SU-DHL-6 (cell line): ENCODE measurements at regions not wholly inside any gene's neighbourhood (a gene's known extent, or its start where the extent isn't known, plus 50 kb on each side); places are given as distances from the start of the nearest gene placed in this dataset.

Experiments used
- H2AFZ ChIP-seq: fragments of 200-600 bp; sonication (generic); 2 replicates; pipeline ENCODE4 v1.6.1; 2014; ENCODE audit warnings: low read depth, mild to moderate bottlenecking, moderate library complexity, mixed read lengths, antibody characterized with exemption, low read length; ENCODE audit not compliant: severe bottlenecking
- H3F3A ChIP-seq: fragments of 200-600 bp; shearing (Covaris generic); 2 replicates; pipeline ENCODE4 v1.6.0; 2016; ENCODE audit warnings: antibody characterized with exemption, mild to moderate bottlenecking; ENCODE audit not compliant: insufficient read depth
- H3K27ac ChIP-seq: fragments of 200-600 bp; sonication (generic); 2 replicates; pipeline ENCODE4 v1.5.1; 2016; ENCODE audit warnings: low read depth, mild to moderate bottlenecking, low read length, moderate library complexity, mixed read lengths
- H3K27me3 ChIP-seq: fragments of 200-600 bp; sonication (generic), shearing (Covaris generic); 2 replicates; pipeline ENCODE4 v1.6.0; 2014; ENCODE audit warnings: mild to moderate bottlenecking, low read length
- H3K36me3 ChIP-seq: fragments of 200-600 bp; sonication (generic); 2 replicates; pipeline ENCODE4 v1.6.1; 2014; ENCODE audit warnings: mild to moderate bottlenecking, low read length, mixed read lengths
- H3K4me2 ChIP-seq: fragments of 300-600, 200-600 bp; shearing (Covaris generic), sonication (generic); 2 replicates; pipeline ENCODE4 v1.6.0; 2014; ENCODE audit warnings: low read length, low read depth, mild to moderate bottlenecking; ENCODE audit not compliant: poor library complexity, severe bottlenecking
- H3K4me3 ChIP-seq: fragments of 200-600 bp; sonication (generic); 2 replicates; pipeline ENCODE4 v1.5.1; 2014; ENCODE audit warnings: antibody characterized with exemption, low read length, mild to moderate bottlenecking, mixed read lengths; ENCODE audit not compliant: insufficient read depth, poor library complexity, severe bottlenecking
- H3K79me2 ChIP-seq: fragments of 200-600 bp; sonication (generic); 2 replicates; pipeline ENCODE4 v1.6.1; 2014; ENCODE audit warnings: mild to moderate bottlenecking, low read length, moderate library complexity; ENCODE audit not compliant: insufficient read depth
- H3K9ac ChIP-seq: fragments of 200-600 bp; sonication (generic); 2 replicates; pipeline ENCODE4 v1.7.0; 2014; ENCODE audit warnings: mild to moderate bottlenecking, low read length
- H3K9me2 ChIP-seq: fragments of 200-600 bp; sonication (generic); replicated peaks from 2 replicates; pipeline ENCODE4 v1.6.1; 2014; ENCODE audit warnings: low read length; ENCODE audit not compliant: insufficient read depth
- H3K9me3 ChIP-seq: fragments of 200-600 bp; sonication (generic); 2 replicates; pipeline ENCODE4 v1.6.1; 2014; ENCODE audit warnings: low read length, mixed read lengths; ENCODE audit not compliant: insufficient read depth
- H4K20me1 ChIP-seq: fragments of 200-600 bp; sonication (generic); 2 replicates; pipeline ENCODE4 v1.6.1; 2014; ENCODE audit warnings: low read depth, mild to moderate bottlenecking, antibody characterized with exemption, low read length, moderate library complexity, mixed read lengths
- EZH2phosphoT487 ChIP-seq: fragments of 200-600 bp; sonication (generic), shearing (Covaris generic); conservative IDR thresholded peaks from 2 replicates; pipeline ENCODE4 v1.6.1; 2018; ENCODE audit warnings: mild to moderate bottlenecking, antibody characterized with exemption, low read length, moderate library complexity, mixed read lengths
- TF ChIP-seq, protein P1 (sequence below): fragments of 200-600 bp; sonication (generic); IDR thresholded peaks from one replicate; pipeline ENCODE4 v1.5.1; 2017; ENCODE audit warnings: antibody characterized with exemption, mild to moderate bottlenecking, low read length, moderate library complexity; ENCODE audit not compliant: insufficient read depth, poor library complexity, severe bottlenecking

DNA sequence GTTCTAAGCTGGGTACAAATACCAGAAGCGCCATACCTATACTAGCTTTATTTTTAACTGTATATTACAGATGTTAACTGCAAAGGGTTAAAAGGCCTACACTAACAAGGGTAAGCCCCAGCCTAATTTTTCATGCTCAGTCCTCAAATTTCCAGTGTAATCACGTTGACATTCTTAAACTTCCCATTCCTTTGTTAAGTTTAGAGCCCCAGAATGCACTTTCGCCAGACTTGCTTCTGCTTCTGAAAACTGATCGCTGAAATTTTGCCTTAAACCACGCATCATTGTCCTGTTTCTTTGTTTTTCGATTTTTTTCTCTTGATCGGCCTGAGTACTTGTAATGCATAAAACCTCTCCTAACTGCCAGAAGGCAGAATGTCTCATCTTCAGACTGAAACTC is 2141.9 kb upstream of the AGA start:
- Histone ChIP-seq H2AFZ (no peak overlapping the region), H3K9ac (no peak overlapping the region), H3F3A (no peaks in the 10 kb centered on the region), H3K9me3 (no peaks in the 10 kb centered on the region), H3K4me2 (no peak overlapping the region), H3K79me2 (no peaks in the 10 kb centered on the region), H3K27ac (no peak overlapping the region), H3K36me3 (no peaks in the 10 kb centered on the region), H4K20me1 (no peaks in the 10 kb centered on the region), H3K9me2 (no peaks in the 10 kb centered on the region; the same call in 1 of the 2 replicates), H3K27me3 (no peaks in the 10 kb centered on the region), H3K4me3 (no peak overlapping the region)
- TF ChIP-seq, protein P1, sequence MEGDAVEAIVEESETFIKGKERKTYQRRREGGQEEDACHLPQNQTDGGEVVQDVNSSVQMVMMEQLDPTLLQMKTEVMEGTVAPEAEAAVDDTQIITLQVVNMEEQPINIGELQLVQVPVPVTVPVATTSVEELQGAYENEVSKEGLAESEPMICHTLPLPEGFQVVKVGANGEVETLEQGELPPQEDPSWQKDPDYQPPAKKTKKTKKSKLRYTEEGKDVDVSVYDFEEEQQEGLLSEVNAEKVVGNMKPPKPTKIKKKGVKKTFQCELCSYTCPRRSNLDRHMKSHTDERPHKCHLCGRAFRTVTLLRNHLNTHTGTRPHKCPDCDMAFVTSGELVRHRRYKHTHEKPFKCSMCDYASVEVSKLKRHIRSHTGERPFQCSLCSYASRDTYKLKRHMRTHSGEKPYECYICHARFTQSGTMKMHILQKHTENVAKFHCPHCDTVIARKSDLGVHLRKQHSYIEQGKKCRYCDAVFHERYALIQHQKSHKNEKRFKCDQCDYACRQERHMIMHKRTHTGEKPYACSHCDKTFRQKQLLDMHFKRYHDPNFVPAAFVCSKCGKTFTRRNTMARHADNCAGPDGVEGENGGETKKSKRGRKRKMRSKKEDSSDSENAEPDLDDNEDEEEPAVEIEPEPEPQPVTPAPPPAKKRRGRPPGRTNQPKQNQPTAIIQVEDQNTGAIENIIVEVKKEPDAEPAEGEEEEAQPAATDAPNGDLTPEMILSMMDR, result no peak
- no peak for TF ChIP-seq EZH2phosphoT487

- TF ChIP-seq, protein P1, result no peak
- no peak for TF ChIP-seq EZH2phosphoT487
- H3K27ac ChIP-seq, result no peak overlapping the region
- H3K9me3 ChIP-seq, result no peaks in the 10 kb centered on the region
- H4K20me1 ChIP-seq, result no peaks in the 10 kb centered on the region
- no peaks in the 10 kb centered on the region for H3K9me2 ChIP-seq
- H2AFZ ChIP-seq, result no peak overlapping the region
- no peaks in the 10 kb centered on the region for H3K79me2 ChIP-seq
- no peaks in the 10 kb centered on the region for H3K27me3 ChIP-seq
- no peaks in the 10 kb centered on the region for H3F3A ChIP-seq
- H3K36me3 ChIP-seq, result no peaks in the 10 kb centered on the region
- H3K4me3 ChIP-seq, result no peak overlapping the region
- no peak overlapping the region for H3K4me2 ChIP-seq
- H3K9ac ChIP-seq, result no peak overlapping the region
These were observed 2143.5 kb upstream of the AGA start for GRCh38 chr4:179585761-179586160.

DNA sequence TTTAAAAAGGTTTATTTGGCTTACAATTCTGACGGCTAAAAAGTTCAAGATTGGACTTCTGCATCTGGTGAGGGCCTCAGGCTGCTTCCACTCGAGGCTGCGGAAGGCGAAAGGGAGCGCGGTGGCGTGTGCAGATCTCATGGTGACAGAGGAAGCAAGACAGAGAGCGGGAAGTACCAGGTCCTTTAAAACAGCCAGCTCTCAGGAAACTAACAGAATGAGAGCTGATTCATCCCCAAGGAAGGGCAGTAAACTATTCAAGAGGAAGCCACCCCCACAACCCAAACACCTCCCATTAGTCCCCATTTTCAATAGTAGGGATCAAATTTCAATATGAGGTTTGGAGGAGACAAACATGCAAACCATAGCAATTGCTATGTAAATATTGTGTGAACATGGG is 2144.2 kb upstream of the AGA start:
- no peaks in the 10 kb centered on the region for H3F3A ChIP-seq
- TF ChIP-seq, protein P1, result no peak
- no peak for TF ChIP-seq EZH2phosphoT487
- no peaks in the 10 kb centered on the region for H3K9me3 ChIP-seq
- no peak overlapping the region for H2AFZ ChIP-seq
- no peak overlapping the region for H3K4me2 ChIP-seq
- no peak overlapping the region for H3K27ac ChIP-seq
- no peaks in the 10 kb centered on the region for H3K79me2 ChIP-seq
- no peak overlapping the region for H3K9ac ChIP-seq
- no peaks in the 10 kb centered on the region for H3K9me2 ChIP-seq
- H3K36me3 ChIP-seq, result no peaks in the 10 kb centered on the region
- H3K4me3 ChIP-seq, result no peak overlapping the region
- H3K27me3 ChIP-seq, result no peaks in the 10 kb centered on the region
- no peaks in the 10 kb centered on the region for H4K20me1 ChIP-seq
